NT2/D1 (cell line): ENCODE measurements at regions not wholly inside any gene's neighbourhood (a gene's known extent, or its start where the extent isn't known, plus 50 kb on each side); places are given as distances from the start of the nearest gene placed in this dataset.

Source experiments
- SUZ12 ChIP-seq: IDR thresholded peaks from 2 replicates; pipeline ENCODE4 v1.6.1; 2011; ENCODE audit not compliant: insufficient read length, insufficient read depth; ENCODE audit errors: extremely low read depth
- YY1 ChIP-seq: IDR thresholded peaks from 2 replicates; pipeline ENCODE4 v1.6.1; 2011; ENCODE audit not compliant: insufficient read length, insufficient read depth
- ZNF274 ChIP-seq: IDR thresholded peaks from 2 replicates; pipeline ENCODE4 v1.6.1; 2011; ENCODE audit warnings: mild to moderate bottlenecking, low read depth, low read length

- no peak for TF ChIP-seq YY1
- no peak for TF ChIP-seq SUZ12
- TF ChIP-seq ZNF274 = no peak
Observed at GRCh38 chr11:91082255-91082654, 859.4 kb upstream of the CHORDC1 start.
